HG03196 (cell line): ENCODE measurements at regions not wholly inside any gene's neighbourhood (a gene's known extent, or its start where the extent isn't known, plus 50 kb on each side); places are given as distances from the start of the nearest gene placed in this dataset.

ENCODE experiments used
- ATAC-seq: cut with Tn5 transposase; IDR thresholded peaks from one replicate; pipeline ENCODE4 v1.9.1; 2021; ENCODE audit not compliant: unreplicated experiment

GRCh38 chr6:21375151-21376116 is 218.1 kb upstream of the SOX4 start:
- ATAC-seq = no peak

- no peak for ATAC-seq
Observed at GRCh38 chr6:21377356-21377755, 216.2 kb upstream of the SOX4 start.

GRCh38 chr6:21381331-21381963 is 212.1 kb upstream of the SOX4 start:
- no peak for ATAC-seq

GRCh38 chr6:21382821-21383449 is 210.6 kb upstream of the SOX4 start:
- no peak for ATAC-seq

GRCh38 chr6:21383450-21384085 is 210.0 kb upstream of the SOX4 start:
- no peak for ATAC-seq

- no peak for ATAC-seq
Observed at GRCh38 chr6:21384216-21384615, 209.3 kb upstream of the SOX4 start.

GRCh38 chr6:21386744-21387143 is 206.8 kb upstream of the SOX4 start:
- no peak for ATAC-seq

GRCh38 chr6:21390532-21391213 is 202.9 kb upstream of the SOX4 start:
- ATAC-seq = no peak

- ATAC-seq = no peak
Observed at GRCh38 chr6:21392177-21392576, 201.4 kb upstream of the SOX4 start.

- no peak for ATAC-seq
Observed at GRCh38 chr6:21393441-21394165, 199.9 kb upstream of the SOX4 start.

GRCh38 chr6:21395121-21395520 is 198.4 kb upstream of the SOX4 start:
- ATAC-seq = no peak

GRCh38 chr6:21396313-21396712 is 197.2 kb upstream of the SOX4 start:
- no peak for ATAC-seq

- ATAC-seq = no peak
Observed at GRCh38 chr6:21398741-21399325, 194.7 kb upstream of the SOX4 start.

- no peak for ATAC-seq
Observed at GRCh38 chr6:21402368-21402767, 191.2 kb upstream of the SOX4 start.

- ATAC-seq = no peak
Observed at GRCh38 chr6:21404577-21404976, 189.0 kb upstream of the SOX4 start.

- no peak for ATAC-seq
Observed at GRCh38 chr6:21406316-21406715, 187.2 kb upstream of the SOX4 start.

GRCh38 chr6:21409231-21409630 is 184.3 kb upstream of the SOX4 start:
- no peak for ATAC-seq

GRCh38 chr6:21413428-21413827 is 180.1 kb upstream of the SOX4 start:
- ATAC-seq = no peak

GRCh38 chr6:21414065-21414464 is 179.5 kb upstream of the SOX4 start:
- ATAC-seq = no peak
